GM21360 (cell line): ENCODE measurements at regions not wholly inside any gene's neighbourhood (a gene's known extent, or its start where the extent isn't known, plus 50 kb on each side); places are given as distances from the start of the nearest gene placed in this dataset.
"Not testable (repeated sequence)": the region's sequence is repeated elsewhere in the genome, so short reads cannot be mapped to it uniquely, and the experiment has no call there.

Source experiments
- ATAC-seq: cut with Tn5 transposase; IDR thresholded peaks from one replicate; pipeline ENCODE4 v1.9.1; 2021; ENCODE audit warnings: mild to moderate bottlenecking, moderate library complexity; ENCODE audit not compliant: unreplicated experiment

DNA sequence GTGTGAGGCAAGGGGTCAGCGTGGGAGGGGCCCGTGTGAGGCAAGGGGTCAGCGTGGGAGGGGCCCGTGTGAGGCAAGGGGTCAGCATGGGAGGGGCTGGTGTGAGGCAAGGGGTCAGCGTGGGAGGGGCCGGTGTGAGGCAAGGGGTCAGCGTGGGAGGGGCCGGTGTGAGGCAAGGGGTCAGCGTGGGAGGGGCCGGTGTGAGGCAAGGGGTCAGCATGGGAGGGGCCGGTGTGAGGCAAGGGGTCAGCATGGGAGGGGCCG is 119.2 kb downstream of the SEPTIN14 start:
- not testable (repeated sequence) for ATAC-seq

DNA sequence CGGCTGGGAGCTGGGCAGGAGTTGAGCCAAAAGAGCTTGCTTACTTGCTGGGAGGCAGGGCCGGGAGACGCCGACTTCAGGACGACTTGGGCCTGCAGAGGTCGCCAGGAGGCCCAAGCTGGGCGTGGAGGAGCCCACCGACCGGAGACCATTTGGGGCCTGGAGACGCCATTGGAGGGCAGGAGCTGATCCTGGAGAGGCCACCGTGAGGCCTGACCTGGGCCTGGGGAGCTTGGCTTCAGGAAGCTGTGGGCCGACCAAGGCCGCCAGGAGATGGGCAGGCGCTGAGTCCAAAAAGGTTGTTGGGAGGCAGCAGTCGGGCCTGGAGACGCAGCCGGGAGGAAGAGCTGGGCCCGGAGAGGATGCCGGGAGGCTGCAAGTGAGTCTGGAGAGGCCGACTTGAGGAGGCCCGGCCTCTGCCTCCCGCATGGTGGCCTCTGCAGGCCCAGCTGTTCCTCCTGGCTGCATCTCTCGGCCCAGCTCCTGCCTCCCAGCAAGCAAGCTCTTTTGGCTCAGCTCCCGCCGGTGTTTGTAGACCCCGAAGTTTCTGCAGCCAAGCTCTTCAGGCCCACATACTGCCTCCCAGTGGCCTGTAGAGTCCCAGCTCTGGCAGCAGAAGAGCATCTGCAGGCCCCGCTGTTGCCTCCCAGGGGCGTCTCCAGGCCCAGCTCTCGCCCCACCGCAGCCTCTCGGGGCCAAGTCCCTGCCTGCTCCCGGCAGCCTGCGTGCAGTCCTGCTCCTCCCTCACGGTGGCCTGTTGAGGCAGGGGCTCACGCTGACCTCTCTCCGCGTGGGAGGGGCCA is 119.7 kb downstream of the SEPTIN14 start:
- not testable (repeated sequence) for ATAC-seq

- not testable (repeated sequence) for ATAC-seq
These were observed 120.6 kb downstream of the SEPTIN14 start for GRCh38 chr7:55741721-55742631.

- ATAC-seq, result not testable (repeated sequence)
These were observed 121.8 kb downstream of the SEPTIN14 start for GRCh38 chr7:55740633-55741250.

DNA sequence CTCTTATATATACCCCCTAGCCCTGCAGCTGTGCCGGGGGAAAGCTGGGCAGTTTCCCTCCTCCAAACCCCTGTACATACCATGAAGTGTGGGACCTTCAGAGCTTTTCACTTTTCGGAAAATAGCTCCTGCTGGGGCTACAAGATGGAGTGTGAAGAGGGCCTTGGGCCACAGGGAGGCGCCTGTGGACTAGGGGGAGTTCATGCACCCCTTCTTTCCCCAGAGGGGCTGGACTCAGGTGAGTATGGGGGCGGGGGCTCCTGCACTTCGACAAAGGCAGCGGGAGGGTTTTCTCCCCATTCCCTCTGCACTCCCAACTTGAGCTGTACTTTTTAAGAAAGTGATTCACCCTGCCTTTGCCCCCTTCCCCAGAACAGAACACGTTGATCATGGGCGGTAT is 122.5 kb downstream of the SEPTIN14 start:
- not testable (repeated sequence) for ATAC-seq

DNA sequence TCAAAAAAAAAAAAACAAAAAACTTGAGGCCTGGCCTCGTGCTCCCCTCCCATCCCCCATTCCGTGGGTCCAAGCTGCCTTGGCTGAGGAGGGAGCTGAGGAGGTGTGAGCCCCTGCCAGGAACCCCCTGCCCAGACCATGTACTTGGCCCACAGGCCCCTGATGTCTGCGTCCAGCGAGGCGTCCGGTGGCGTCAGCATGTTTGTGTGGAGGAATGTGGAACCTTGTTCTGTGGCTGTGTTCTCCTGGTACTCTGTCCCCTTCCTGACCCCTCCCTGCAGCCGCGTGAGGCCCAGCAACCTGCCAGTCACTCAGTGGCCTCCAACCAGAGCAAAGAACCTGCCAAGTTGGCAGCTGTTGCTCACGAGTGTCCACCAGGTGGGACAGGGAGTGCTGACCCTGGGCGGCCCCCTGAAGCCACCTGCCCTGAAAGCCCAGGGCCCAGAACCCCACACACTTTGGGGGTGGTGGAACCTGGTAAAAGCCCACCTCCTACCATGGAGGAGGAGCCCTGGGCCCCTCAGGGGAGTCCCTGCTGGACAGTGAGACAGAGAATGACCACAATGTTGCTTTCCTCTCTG is 125.8 kb downstream of the SEPTIN14 start:
- ATAC-seq, result not testable (repeated sequence)

GRCh38 chr7:55733241-55734140 is 129.1 kb downstream of the SEPTIN14 start:
- no peak for ATAC-seq

GRCh38 chr7:55731931-55732330 is 130.6 kb downstream of the SEPTIN14 start:
- no peak for ATAC-seq

- no peak for ATAC-seq
These were observed 132.4 kb downstream of the SEPTIN14 start for GRCh38 chr7:55730197-55730596.

- no peak for ATAC-seq
These were observed 139.0 kb downstream of the SEPTIN14 start for GRCh38 chr7:55723621-55723941.

DNA sequence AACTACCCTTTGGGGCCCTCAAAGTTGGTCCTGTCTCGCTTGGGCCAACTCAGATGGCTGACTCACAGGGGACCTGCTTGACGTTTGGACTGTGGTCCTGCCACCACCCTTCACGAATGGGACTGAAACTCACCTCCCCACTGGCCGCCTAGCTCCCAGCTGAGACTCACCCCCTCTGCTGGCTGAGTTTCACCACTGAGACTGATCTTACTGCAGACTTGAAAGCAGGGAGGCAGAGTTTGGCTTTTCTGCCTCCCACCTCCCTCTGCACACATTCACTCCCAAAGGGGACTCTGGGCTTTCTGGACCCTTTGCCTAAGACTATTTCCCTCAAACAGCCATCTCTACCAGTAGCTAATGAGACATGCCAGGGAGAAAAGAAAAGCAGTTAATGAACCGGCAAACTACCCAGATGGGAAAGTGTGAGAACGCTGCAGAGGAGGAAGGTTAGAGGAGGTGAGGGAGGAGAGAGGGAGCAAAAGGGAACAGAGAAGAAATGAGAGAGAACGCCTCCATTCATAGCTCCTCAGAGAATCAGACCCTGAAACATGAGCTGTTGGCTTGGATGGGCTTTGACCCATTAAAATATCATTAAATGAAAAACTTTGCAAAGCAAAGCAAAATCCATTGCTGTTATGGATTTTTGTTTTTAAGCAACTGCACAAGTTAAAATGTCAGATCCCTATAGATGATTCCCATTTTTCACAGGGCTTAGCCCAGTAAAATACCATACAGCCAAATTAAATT is 139.5 kb downstream of the SEPTIN14 start:
- peak; percentile 97 for ATAC-seq

DNA sequence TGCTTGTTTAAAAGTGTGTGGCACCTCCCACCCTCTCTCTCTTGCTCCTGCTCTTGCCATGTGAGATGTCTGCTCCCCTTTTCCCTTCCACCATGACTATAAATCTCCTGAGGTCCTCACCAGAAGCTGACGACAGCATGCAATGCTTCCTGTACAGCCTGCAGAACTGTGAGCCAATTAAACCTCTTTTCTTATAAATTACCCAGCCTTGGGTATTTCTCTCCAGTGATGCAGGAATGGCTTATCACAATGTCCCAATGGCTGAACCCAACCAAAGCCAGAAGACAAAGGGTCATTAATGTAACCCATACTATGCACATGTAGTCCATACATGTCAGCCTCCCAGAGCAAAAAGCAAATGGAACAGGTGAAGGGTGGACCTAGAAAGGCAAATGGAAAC is 141.5 kb downstream of the SEPTIN14 start:
- ATAC-seq, result not testable (repeated sequence)

DNA sequence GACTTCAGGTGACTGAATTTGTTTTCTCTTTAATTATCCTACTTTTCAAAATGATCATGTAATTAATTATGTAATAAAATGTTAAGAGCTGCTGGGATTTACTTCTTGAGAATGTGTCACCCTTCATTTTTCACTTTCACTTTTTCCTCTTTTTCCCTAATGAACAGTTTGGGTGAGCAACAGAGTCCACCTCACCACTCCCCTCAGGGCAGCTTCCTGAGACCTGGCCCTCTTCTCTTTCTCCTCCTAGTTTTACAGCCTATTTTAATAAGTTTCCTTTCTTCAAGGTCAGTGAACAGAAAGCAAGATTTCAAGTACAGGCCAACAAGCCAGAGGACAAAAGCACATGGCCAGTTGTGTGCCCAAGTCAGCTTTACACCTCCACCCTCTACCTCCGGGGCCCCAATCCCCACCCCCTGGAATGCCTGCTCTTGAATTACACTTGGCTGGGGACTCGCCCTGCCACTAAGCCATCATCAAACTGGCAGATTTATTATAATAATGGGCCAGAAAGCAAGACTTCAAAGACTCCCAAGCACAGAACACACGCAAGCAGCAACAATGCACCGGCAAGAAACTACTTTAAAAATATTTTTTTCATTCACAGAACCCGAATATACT is 143.1 kb upstream of the VOPP1 start:
- ATAC-seq, result not testable (repeated sequence)

DNA sequence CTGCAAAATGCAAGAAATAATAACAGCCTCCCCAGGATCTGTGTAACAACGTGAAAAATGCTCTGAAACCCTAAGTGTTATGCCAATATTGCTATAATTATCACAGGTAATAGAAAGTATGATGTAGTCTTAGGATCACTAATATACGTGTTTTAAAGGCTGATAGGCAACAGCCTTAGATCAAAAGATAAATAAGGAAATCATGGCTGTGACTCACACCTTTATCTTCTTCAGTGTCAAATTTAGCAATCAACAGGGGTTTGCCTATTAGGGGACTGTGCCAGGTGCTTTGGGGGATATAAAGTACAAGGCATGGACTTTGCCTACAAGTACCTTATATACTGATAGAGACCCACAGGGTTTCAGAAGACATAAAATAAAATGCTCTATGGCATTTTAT is 142.1 kb upstream of the VOPP1 start:
- not testable (repeated sequence) for ATAC-seq

DNA sequence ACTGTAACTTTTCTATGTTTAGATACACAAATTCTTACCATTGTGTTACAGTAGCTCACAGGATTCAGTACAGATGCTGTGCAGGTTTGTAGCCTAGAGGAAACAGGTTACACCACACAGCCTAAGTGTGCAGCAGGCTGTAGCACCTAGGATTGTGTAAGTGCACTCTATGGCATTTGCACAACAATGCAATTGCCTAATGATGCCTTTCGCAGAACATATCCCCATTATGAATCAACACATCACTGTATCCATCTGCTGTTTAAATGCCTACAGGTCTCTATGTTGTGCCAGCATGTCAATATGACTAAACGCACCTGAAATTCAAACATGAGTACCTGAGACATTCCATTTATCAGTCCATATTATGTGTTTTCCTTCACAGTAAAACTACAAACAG is 138.0 kb upstream of the VOPP1 start:
- ATAC-seq, result not testable (repeated sequence)

DNA sequence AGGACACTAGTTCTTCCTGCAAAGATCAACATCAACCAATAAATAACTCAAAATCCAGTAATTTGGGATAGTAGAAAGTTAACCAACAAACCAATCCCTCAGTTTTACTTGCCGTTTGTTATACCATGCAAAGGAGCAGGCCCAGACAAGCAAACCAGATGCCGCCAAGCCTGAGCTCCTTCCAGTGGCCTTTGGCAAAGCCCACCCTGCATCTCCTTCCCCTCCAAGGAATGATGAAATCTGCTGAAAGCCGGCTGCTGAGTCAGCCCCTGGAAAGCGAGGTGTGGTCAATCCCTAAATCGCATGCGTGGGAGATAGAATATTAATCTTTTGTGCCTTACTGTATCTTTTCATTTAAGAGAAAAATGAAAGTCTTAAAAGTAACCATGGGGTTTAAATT is 135.7 kb upstream of the VOPP1 start:
- ATAC-seq, result not testable (repeated sequence)

DNA sequence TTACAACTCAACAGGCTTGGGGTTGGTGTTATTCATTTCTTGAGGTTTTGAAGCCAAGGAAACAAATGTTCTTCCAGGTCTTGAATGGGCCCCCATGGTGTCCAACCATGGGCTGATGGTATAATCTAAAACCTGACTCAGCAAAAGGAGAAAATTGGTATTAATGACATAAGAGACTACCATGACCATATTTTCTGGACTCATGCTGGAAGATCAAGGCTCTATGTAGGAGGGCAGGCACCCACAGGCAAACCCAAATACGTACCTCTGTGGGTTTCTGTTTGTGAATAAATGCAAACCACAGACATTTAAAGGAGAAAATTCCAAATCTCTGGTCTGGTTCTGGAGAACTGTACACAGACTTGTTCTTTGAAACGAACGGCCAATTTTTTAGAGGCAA is 135.1 kb upstream of the VOPP1 start:
- not testable (repeated sequence) for ATAC-seq

DNA sequence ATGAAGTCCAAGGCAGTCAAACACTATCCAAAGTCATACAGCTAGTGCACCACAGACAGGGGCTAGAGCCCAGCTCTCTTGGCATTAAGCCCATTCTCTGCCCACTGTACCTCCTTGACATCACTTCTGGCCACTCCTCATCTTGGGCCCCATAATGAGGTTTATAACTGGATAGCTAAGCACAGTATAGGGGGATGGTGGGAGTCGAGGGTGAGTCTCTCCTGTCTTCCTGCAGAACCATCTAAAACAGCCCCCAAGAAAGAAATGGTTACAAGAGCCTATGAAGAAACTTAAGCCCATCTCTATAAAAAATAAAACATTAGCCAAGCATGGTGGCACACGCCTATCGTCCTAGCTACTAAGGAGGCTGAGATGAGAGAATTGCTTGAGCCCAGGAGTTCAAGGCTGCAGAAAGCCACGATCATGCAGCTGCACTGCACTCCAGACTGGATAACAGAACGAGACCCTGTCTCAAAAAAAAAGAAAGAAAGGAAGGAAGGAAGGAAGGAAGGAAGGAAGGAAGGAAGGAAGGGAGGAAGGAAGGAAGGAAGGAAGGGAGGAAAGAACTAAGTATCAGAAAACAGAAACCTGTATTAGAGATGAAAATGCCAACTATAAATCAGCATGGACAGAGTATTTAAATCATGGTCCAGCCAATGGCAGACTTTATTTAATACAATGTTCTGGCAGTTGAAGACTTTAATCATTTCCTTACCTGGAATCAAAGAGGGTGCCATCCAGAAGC is 134.3 kb upstream of the VOPP1 start:
- not testable (repeated sequence) for ATAC-seq
